ENCODE measurements at regions not wholly inside any gene's neighbourhood (a gene's known extent, or its start where the extent isn't known, plus 50 kb on each side); places are given as distances from the start of the nearest gene placed in this dataset.
"Not testable (repeated sequence)": the region's sequence is repeated elsewhere in the genome, so short reads cannot be mapped to it uniquely, and the experiment has no call there.

DNA sequence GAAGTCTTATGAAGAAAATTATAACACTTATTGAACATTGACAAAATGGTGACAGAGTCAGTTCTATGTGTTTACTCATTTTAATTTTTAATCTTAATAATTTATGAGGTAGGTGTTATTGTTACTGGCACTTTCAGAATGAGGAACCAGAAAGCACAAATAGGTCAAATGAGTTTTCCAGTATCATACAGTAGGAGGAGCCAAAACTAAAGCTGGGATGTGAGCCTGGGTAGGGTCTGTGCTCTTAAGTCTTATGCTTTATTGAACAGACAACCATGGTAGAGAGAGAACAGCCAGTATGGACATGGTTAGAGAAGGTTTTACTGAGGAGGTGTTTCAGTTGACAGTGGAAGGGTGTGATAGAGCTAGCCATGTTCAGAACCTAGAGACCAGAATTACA is 775.7 kb downstream of the TMTC2 start:
- Histone ChIP-seq H3K27me3 (ENCODE audit: low read depth) (no peaks in the 10 kb centered on the region), H3K9me3 (replicated peaks) (peaks cover 8% of the 10 kb centered on the region), H3K36me3 (no peaks in the 10 kb centered on the region), H3K4me1 (no peaks in the 10 kb centered on the region), H3K4me3 (no peak overlapping the region), H3K27ac (replicated peaks) (no peak overlapping the region)
- no peak for DNase-seq
- intact Hi-C loops (cut with micrococcal nuclease): no loop called here
- TF ChIP-seq, protein P1, sequence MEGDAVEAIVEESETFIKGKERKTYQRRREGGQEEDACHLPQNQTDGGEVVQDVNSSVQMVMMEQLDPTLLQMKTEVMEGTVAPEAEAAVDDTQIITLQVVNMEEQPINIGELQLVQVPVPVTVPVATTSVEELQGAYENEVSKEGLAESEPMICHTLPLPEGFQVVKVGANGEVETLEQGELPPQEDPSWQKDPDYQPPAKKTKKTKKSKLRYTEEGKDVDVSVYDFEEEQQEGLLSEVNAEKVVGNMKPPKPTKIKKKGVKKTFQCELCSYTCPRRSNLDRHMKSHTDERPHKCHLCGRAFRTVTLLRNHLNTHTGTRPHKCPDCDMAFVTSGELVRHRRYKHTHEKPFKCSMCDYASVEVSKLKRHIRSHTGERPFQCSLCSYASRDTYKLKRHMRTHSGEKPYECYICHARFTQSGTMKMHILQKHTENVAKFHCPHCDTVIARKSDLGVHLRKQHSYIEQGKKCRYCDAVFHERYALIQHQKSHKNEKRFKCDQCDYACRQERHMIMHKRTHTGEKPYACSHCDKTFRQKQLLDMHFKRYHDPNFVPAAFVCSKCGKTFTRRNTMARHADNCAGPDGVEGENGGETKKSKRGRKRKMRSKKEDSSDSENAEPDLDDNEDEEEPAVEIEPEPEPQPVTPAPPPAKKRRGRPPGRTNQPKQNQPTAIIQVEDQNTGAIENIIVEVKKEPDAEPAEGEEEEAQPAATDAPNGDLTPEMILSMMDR (IDR thresholded peaks at IDR 0.05; ENCODE audit: borderline replicate concordance): peak; percentile 23

DNA sequence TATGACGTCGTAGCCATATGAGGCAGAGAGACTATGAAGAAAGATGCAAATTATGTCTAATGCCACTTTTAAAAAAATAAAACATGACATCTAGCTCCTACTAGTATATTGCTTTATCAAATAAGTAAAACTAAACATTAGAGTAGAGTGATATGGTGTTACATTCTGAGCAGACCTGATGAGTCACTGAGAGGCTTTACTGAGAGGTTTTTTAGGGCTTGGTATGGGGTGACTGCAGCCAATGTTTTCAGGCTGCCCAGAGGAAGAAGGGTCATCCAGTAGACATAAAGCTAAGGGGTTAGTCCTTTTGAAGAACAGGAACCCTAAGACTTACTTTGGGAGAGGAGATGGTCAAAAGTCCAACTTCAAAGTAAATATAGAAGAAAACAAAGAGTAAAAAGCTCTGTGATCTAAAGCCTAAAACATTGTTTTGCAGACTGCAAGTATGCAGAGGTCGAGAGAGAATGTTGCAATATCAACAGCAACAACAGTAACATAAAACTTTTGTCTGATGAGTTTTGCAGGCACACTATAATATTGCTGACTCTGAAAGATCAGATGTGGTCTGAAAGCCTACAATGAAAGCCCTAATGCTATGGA is 774.7 kb downstream of the TMTC2 start:
- DNase-seq: no peak
- Histone ChIP-seq H3K27me3 (ENCODE audit: low read depth) (no peaks in the 10 kb centered on the region), H3K4me3 (no peak overlapping the region), H3K4me1 (no peaks in the 10 kb centered on the region), H3K9me3 (replicated peaks) (peaks cover 8% of the 10 kb centered on the region), H3K36me3 (no peaks in the 10 kb centered on the region), H3K27ac (replicated peaks) (no peak overlapping the region)
- TF ChIP-seq, protein P1 (IDR thresholded peaks at IDR 0.05; ENCODE audit: borderline replicate concordance): no peak
- intact Hi-C loops (cut with micrococcal nuclease): no loop called here

DNA sequence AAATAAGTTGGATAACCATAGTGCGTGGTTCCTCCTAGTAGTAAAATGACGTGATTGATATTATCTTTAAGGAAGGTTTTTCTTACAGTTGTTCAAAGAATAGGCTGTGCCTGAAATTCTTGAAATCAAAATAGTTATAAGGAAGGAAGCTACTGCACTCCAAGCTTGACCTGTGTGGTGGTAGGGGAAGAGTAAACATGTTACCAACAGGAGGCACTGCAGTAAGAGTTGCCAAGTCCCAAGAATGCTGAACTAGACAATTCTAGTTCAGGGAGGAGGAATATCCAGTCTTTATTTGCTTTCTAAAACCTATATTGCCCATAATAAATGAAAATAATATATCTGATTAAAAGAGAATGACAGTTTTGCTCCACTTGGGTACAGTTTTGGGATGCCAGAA is 764.5 kb downstream of the TMTC2 start:
- Histone ChIP-seq H3K27me3 (ENCODE audit: low read depth) (no peaks in the 10 kb centered on the region), H3K27ac (replicated peaks) (no peak overlapping the region), H3K4me3 (no peak overlapping the region), H3K9me3 (replicated peaks) (no peaks in the 10 kb centered on the region), H3K36me3 (no peaks in the 10 kb centered on the region), H3K4me1 (no peaks in the 10 kb centered on the region)
- DNase-seq: no peak
- TF ChIP-seq, protein P1 (IDR thresholded peaks at IDR 0.05; ENCODE audit: borderline replicate concordance): no peak
- intact Hi-C loops (cut with micrococcal nuclease): no loop called here

DNA sequence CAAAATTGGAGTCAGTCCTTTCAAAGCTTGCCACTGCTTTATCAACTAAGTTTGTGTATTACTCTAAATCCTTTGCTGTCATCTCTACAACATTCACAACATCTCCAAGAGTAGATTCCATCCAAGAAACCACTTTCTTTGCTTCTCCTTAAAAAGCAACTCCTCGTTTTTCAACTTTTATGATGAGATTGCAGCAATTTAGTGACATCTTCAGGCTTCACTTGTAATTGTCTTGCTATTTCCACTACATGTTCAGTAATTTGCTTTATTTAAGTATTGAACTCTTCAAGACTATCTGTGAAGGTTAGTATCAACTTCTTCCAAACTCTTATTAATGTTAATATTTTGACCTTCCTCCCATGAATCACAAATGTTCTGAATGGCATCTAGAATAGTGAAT is 747.9 kb downstream of the TMTC2 start:
- Histone ChIP-seq H3K27ac (replicated peaks) (no peak overlapping the region), H3K4me1 (no peaks in the 10 kb centered on the region), H3K9me3 (replicated peaks) (peaks cover 26% of the 10 kb centered on the region), H3K4me3 (no peak overlapping the region), H3K27me3 (ENCODE audit: low read depth) (no peaks in the 10 kb centered on the region), H3K36me3 (no peaks in the 10 kb centered on the region)
- no peak for DNase-seq
- intact Hi-C loops (cut with micrococcal nuclease): no loop called here
- TF ChIP-seq, protein P1 (IDR thresholded peaks at IDR 0.05; ENCODE audit: borderline replicate concordance): no peak

DNA sequence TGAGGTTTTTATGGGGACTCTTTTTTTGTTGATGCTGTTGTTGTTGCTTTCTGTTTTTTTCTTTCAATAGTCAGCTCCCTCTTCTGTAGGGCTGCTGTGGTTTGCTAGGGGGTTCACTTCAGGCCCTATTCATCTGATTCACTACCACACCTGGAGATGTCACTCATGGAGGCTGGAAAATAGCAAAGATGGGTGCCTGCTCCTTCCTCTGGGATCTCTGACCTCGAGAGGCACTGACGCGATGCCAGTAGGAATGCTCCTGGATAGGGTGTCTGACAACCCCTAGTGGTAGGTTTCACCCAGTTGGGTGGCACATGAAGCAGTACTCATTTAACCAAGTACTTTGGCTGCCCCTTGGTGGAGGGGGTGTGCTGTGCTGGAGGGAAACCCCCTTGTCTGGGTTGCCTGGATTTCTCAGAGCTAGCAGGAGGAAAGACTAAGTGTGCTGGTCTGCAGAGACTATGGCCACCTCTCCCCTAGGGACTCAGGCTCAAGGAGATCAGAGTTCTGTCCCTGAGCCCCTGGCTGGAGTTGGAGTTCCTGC is 745.5 kb downstream of the TMTC2 start:
- Histone ChIP-seq H3K27me3 (ENCODE audit: low read depth) (no peaks in the 10 kb centered on the region), H3K36me3 (no peaks in the 10 kb centered on the region), H3K4me3 (no peak overlapping the region), H3K4me1 (no peaks in the 10 kb centered on the region), H3K9me3 (replicated peaks) (peaks cover 42% of the 10 kb centered on the region), H3K27ac (replicated peaks) (no peak overlapping the region)
- TF ChIP-seq, protein P1 (IDR thresholded peaks at IDR 0.05; ENCODE audit: borderline replicate concordance): no peak
- no peak for DNase-seq
- intact Hi-C loops (cut with micrococcal nuclease): no loop called here

DNA sequence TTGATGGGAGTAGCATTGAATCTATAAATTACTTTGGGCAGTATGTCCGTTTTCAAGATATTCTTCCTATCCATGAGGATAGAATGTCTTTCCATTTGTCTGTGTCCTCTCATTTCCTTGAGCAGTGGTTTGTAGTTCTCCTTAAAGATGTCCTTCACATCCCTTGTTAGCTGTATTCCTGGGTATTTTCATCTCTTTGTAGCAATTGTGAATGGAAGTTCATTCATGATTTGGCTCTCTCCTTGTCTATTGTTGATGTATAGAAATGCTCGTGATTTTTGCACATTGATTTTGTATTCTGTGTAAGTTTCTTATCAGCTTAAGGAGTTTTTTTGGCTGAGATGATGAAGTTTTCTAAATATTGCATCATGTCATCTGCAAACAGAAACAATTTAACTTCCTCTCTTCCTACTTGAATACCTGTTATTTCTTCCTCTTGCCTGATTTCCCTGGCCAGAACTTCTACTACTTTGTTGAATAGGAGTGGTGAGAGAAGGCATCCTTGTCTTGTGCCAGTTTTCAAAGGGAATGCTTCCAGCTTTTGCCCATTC is 741.0 kb downstream of the TMTC2 start:
- intact Hi-C loops (cut with micrococcal nuclease); H3K4me1 ChIP-seq; H3K36me3 ChIP-seq; H3K27ac ChIP-seq (replicated peaks); H3K4me3 ChIP-seq; DNase-seq; H3K27me3 ChIP-seq (ENCODE audit: low read depth): not testable (repeated sequence)
- peaks cover 43% of the 10 kb centered on the region for H3K9me3 ChIP-seq (replicated peaks)
